ENCODE measurements at regions not wholly inside any gene's neighbourhood (a gene's known extent, or its start where the extent isn't known, plus 50 kb on each side); places are given as distances from the start of the nearest gene placed in this dataset.

GRCh38 chr4:27894951-27895350 is 1034.3 kb downstream of the STIM2 start:
- no peaks in the 10 kb centered on the region for H3K27me3 ChIP-seq (replicated peaks in 1 of 2; ENCODE audit: control insufficient read depth in 2 of 2, insufficient read depth in 2 of 2, low read length in 1 of 2)
- 0% methylated on average over 2 of the region's 2 CpGs for WGBS (ENCODE audit: insufficient coverage, insufficient replicate concordance, low lambda C conversion rate, missing lambda C conversion rate)
- POLR2A ChIA-PET = no interaction called here
- TF ChIP-seq BCL11A (IDR thresholded peaks at IDR 0.05; ENCODE audit: low read depth, low read length) (no peak), NFIC (IDR thresholded peaks at IDR 0.05; ENCODE audit: low read depth, low read length) (no peak), SRF (IDR thresholded peaks at IDR 0.05; ENCODE audit: low read depth in 2 of 2, low read length in 2 of 2) (no peak), POLR2AphosphoS5 (IDR thresholded peaks at IDR 0.05; ENCODE audit: low read length) (no peak), BACH1 (IDR thresholded peaks at IDR 0.05; ENCODE audit: borderline replicate concordance) (no peak), NRF1 (conservative IDR thresholded peaks at IDR 0.05; ENCODE audit: low read depth, low read length) (no peak), SREBF2 (IDR thresholded peaks at IDR 0.05; ENCODE audit: low read length) (no peak), LARP7 (IDR thresholded peaks at IDR 0.05) (no peak), SREBF1 (IDR thresholded peaks at IDR 0.05; ENCODE audit: low read length) (no peak), PAX5 (IDR thresholded peaks at IDR 0.05; ENCODE audit: borderline replicate concordance, low read depth, low read length) (no peak)
- no peaks in the 10 kb centered on the region for H3K36me3 ChIP-seq (ENCODE audit: control insufficient read depth in 2 of 2, insufficient read depth in 2 of 2, low read length in 1 of 2)
- no peak overlapping the region for H3K4me3 ChIP-seq
- H3K4me2 ChIP-seq (ENCODE audit: control insufficient read depth, insufficient read depth) = no peak overlapping the region
- no peaks in the 10 kb centered on the region for H3K9me3 ChIP-seq (replicated peaks; ENCODE audit: control insufficient read depth, insufficient read depth, low read length)
- DNase-seq (ENCODE audit: low read depth, low spot score) (no peak), ATAC-seq (no peak), FAIRE-seq (no peak)
- no TSS peak for BruUV-seq (replicated peaks)
- H4K20me1 ChIP-seq (ENCODE audit: control insufficient read depth, insufficient read depth) = no peaks in the 10 kb centered on the region
- RAD21 ChIA-PET (ENCODE audit: unreplicated experiment) = no interaction called here
- CTCF ChIA-PET = no interaction called here
- in situ Hi-C loops (cut with MboI) = no loop called here
- H2AFZ ChIP-seq (ENCODE audit: control insufficient read depth, low read depth, low read length) = no peak overlapping the region
- no peaks in the 10 kb centered on the region for H3K4me1 ChIP-seq (ENCODE audit: control insufficient read depth, insufficient read depth, low read length)
- no peak overlapping the region for H3K27ac ChIP-seq (ENCODE audit: control insufficient read depth, insufficient read depth)
- SMC1A ChIA-PET (ENCODE audit: uncharacterized antibody, unreplicated experiment) = no interaction called here
- H3K79me2 ChIP-seq (ENCODE audit: control insufficient read depth, insufficient read depth, low read length) = no peaks in the 10 kb centered on the region
- H3K9ac ChIP-seq (ENCODE audit: control insufficient read depth, insufficient read depth, low read length) = no peak overlapping the region
- intact Hi-C loops (cut with micrococcal nuclease; ENCODE audit: unreplicated experiment) = no loop called here

- FAIRE-seq (no peak), ATAC-seq (no peak), DNase-seq (ENCODE audit: low read depth, low spot score) (no peak)
- Histone ChIP-seq H3K27me3 (replicated peaks in 1 of 2; ENCODE audit: control insufficient read depth in 2 of 2, insufficient read depth in 2 of 2, low read length in 1 of 2) (no peaks in the 10 kb centered on the region), H3K36me3 (ENCODE audit: control insufficient read depth in 2 of 2, insufficient read depth in 2 of 2, low read length in 1 of 2) (no peaks in the 10 kb centered on the region), H3K4me2 (ENCODE audit: control insufficient read depth, insufficient read depth) (no peak overlapping the region), H3K27ac (ENCODE audit: control insufficient read depth, insufficient read depth) (no peak overlapping the region), H3K9ac (ENCODE audit: control insufficient read depth, insufficient read depth, low read length) (no peak overlapping the region), H3K79me2 (ENCODE audit: control insufficient read depth, insufficient read depth, low read length) (no peaks in the 10 kb centered on the region), H3K9me3 (replicated peaks; ENCODE audit: control insufficient read depth, insufficient read depth, low read length) (no peaks in the 10 kb centered on the region), H3K4me1 (ENCODE audit: control insufficient read depth, insufficient read depth, low read length) (no peaks in the 10 kb centered on the region), H3K4me3 (no peak overlapping the region), H4K20me1 (ENCODE audit: control insufficient read depth, insufficient read depth) (no peaks in the 10 kb centered on the region), H2AFZ (ENCODE audit: control insufficient read depth, low read depth, low read length) (no peak overlapping the region)
- ChIA-PET SMC1A (ENCODE audit: uncharacterized antibody, unreplicated experiment) (no interaction called here), POLR2A (no interaction called here), CTCF (interaction anchor here (0.9 to 1.0 kb wide), 2 partner anchors 28 to 94 kb away, joined by 3 read pairs; no protein-coding TSS in a partner anchor), RAD21 (ENCODE audit: unreplicated experiment) (no interaction called here)
- in situ Hi-C loops (cut with MboI) = loop anchor here (10.0 kb wide), 1 partner anchor 64 kb away; no protein-coding TSS in a partner anchor
- intact Hi-C loops (cut with micrococcal nuclease; ENCODE audit: unreplicated experiment) = no loop called here
- WGBS (ENCODE audit: insufficient coverage, insufficient replicate concordance, low lambda C conversion rate, missing lambda C conversion rate) = 31% methylated on average over 3 of the region's 3 CpGs
- BruUV-seq (replicated peaks) = no TSS peak
- TF ChIP-seq, protein P1, sequence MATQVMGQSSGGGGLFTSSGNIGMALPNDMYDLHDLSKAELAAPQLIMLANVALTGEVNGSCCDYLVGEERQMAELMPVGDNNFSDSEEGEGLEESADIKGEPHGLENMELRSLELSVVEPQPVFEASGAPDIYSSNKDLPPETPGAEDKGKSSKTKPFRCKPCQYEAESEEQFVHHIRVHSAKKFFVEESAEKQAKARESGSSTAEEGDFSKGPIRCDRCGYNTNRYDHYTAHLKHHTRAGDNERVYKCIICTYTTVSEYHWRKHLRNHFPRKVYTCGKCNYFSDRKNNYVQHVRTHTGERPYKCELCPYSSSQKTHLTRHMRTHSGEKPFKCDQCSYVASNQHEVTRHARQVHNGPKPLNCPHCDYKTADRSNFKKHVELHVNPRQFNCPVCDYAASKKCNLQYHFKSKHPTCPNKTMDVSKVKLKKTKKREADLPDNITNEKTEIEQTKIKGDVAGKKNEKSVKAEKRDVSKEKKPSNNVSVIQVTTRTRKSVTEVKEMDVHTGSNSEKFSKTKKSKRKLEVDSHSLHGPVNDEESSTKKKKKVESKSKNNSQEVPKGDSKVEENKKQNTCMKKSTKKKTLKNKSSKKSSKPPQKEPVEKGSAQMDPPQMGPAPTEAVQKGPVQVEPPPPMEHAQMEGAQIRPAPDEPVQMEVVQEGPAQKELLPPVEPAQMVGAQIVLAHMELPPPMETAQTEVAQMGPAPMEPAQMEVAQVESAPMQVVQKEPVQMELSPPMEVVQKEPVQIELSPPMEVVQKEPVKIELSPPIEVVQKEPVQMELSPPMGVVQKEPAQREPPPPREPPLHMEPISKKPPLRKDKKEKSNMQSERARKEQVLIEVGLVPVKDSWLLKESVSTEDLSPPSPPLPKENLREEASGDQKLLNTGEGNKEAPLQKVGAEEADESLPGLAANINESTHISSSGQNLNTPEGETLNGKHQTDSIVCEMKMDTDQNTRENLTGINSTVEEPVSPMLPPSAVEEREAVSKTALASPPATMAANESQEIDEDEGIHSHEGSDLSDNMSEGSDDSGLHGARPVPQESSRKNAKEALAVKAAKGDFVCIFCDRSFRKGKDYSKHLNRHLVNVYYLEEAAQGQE (IDR thresholded peaks at IDR 0.05; ENCODE audit: low read depth, low read length) = no peak
- TF ChIP-seq BRCA1 (IDR thresholded peaks at IDR 0.05; ENCODE audit: low read depth, low read length) (no peak), CBX3 (IDR thresholded peaks at IDR 0.05; ENCODE audit: borderline replicate concordance, low read depth) (no peak), FOS (IDR thresholded peaks at IDR 0.05; ENCODE audit: borderline replicate concordance, extremely low read depth, insufficient read length) (no peak), RAD51 (IDR thresholded peaks at IDR 0.05) (no peak), KDM1A (IDR thresholded peaks at IDR 0.05; ENCODE audit: borderline replicate concordance) (no peak)
- TF ChIP-seq, protein P2, sequence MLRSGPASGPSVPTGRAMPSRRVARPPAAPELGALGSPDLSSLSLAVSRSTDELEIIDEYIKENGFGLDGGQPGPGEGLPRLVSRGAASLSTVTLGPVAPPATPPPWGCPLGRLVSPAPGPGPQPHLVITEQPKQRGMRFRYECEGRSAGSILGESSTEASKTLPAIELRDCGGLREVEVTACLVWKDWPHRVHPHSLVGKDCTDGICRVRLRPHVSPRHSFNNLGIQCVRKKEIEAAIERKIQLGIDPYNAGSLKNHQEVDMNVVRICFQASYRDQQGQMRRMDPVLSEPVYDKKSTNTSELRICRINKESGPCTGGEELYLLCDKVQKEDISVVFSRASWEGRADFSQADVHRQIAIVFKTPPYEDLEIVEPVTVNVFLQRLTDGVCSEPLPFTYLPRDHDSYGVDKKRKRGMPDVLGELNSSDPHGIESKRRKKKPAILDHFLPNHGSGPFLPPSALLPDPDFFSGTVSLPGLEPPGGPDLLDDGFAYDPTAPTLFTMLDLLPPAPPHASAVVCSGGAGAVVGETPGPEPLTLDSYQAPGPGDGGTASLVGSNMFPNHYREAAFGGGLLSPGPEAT (IDR thresholded peaks at IDR 0.05; ENCODE audit: low read depth) = no peak
These were observed 1047.7 kb downstream of the STIM2 start for GRCh38 chr4:27908356-27908755.

Data from GM12878 (cell line).